NCI-H2029 treated with DMSO at 0.1 percent for 48 hours (cell line): ENCODE measurements at regions not wholly inside any gene's neighbourhood (a gene's known extent, or its start where the extent isn't known, plus 50 kb on each side); places are given as distances from the start of the nearest gene placed in this dataset.
"Not testable (repeated sequence)": the region's sequence is repeated elsewhere in the genome, so short reads cannot be mapped to it uniquely, and the experiment has no call there.

ENCODE experiments used
- DNase-seq: peaks from one replicate; lab custom pipeline; 2025; lab: John Stamatoyannopoulos, UW

DNA sequence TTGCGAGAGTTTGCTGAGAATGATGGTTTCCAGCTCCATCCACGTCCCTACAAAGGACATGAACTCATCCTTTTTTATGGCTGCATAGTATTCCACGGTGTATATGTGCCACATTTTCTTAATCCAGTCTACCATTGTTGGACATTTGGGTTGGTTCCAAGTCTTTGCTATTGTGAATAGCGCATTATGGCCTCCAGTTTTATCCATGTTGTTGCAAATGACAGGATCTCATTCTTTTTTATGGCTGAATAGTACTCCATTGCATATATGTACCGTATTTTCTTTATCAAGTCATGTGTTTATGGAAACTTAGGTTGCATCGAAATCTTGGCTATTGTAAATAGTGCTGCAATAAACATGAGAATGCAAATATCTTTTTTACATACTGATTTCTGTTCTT is 266.1 kb upstream of the STXBP6 start:
- DNase-seq, result not testable (repeated sequence)

DNA sequence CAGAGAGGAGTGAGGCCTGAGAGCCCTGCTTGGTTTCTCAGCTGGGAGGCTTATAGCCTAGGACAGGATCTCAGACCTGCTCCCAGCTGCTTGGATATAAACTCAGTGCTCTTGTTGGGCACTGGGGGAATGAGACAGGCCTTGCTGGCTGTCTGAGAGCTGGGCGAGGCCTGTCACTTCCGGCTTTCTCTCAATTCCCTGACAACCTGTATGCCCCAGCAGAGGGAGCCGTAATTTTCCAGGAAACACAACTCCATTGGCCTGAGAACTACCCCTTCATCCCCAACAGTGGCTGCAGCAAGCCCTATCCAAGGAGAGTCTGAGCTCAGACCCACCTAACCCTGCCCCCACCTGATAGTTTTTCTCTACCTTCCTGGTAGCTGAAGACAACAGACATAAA is 258.3 kb upstream of the STXBP6 start:
- no peak for DNase-seq

DNA sequence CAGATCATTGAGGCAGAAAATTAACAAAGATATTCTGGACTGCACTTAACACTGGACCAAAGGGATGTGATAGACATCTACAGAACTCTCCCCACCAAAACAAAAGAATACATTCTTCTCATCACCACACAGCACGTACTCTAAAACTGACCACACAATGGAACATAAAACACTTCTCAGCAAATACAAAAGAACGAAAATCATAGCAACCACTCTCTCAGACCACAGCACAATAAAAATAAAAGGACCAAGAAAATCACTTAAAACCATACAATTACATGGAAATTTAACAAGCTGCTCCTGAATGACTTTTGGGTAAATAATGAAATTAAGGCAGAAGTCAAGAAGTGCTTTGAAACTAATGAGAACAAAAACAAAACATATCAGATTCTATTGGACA is 254.0 kb upstream of the STXBP6 start:
- no peak for DNase-seq

DNA sequence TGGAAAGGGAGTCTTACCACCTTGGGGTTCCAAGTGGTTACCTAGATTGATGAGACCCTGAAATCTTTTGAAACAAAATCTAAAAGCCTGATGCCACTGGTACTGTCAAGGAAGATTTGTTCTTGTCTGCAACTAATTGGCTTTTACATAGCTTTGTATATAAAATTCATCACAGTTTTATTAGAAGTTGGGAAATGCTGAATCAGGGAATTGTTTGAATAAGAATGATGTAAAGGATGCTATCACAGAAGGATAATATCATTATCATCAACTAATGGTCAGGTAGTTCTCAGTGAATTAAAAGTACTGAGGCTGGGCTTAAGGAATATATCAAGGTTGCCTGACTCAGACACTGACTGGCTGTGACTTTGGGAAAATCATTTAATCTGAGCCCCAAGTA is 248.3 kb upstream of the STXBP6 start:
- DNase-seq, result no peak

DNA sequence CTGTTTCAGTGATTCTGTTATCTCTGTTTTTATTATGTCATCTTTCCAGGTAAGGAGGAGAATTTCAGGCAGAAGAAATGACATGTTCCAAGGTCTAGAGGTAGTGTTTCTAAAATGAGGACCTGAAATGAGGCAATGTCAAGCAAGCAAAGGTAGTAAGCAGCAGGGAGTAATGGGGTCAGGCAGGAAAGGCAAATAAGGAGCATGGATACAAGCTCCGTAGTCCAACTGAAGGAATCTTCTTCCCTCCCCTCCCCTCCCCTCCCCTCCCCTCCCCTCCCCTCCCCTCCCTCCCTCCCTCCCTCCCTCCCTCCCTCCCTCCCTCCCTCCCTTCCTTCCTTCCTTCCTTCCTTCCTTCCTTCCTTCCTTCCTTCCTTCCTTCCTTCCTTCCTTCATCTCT is 240.2 kb upstream of the STXBP6 start:
- DNase-seq, result not testable (repeated sequence)

DNA sequence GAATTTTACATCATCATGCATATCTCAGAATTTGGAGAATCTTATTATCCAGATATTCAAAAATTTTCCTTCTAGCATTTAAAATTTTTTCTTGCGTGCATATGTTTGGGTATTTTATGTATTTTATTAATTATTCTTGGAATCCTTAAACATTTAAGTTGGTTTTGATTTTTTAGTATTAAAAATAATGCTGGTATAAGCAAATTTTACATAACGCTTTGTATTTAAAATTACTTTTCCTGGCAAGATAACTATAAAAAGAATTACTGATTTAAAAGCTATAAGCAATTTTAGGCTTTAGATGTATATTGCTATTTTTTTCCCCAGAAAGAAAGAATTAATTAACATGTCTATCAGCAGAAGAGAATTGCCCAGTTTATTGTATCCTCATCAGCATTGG is 224.6 kb upstream of the STXBP6 start:
- no peak for DNase-seq

DNA sequence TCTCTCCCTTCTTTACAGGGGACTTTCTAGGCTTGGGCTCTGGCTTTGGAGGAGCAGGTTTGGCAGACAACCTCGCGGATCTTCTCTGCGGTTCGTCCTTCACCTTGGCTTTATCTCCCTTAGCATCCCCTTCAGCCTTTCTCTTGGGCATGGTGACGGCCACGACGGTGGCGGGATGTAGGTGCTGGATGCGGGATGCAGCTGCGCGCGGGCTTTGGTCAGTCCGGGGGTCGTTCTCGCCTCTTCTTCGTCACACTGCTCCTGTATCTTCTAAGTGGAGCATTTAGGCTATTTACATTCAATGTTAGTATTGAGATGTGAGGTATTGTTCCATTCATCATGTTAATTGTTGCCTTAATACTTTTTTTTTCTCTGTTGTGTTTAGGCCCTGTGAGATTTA is 217.2 kb upstream of the STXBP6 start:
- DNase-seq, result no peak

DNA sequence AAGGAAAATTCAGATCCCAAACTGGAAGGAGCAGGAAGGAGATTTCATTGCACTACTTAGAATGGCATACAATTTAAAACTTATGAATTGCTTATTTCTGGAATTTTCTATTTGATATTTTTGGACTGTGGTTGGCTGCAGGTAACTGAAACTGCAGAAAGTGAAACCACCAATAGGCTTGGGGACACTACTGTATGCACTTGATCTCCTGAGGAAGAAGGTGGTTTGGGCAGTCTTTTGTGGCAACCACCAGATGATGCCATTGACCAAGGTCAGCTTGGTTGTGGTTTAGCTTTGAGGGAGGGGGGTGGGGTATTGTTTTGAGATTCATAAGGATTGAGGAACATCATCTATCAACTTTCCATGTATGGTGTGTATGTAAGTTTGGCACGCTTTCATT is 209.5 kb upstream of the STXBP6 start:
- DNase-seq, result no peak

DNA sequence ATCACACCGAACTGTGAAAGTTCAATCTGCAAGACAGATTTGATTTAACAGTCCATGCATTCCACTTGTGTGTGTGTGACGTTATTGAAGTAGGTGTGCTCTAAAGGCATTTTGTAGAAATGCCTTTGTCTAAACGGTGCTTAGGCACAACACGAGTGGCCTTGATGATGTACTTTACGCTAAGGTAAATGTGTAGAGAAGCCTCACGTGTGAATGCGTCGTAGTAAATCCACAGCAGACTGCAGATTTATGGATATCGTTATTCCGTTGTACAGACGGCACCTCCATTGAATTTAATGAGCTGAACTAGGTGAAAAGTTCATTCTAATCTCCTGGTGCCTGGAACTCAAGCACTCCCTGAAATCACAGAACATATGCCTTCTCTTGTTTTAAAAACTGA is 202.8 kb upstream of the STXBP6 start:
- no peak for DNase-seq

DNA sequence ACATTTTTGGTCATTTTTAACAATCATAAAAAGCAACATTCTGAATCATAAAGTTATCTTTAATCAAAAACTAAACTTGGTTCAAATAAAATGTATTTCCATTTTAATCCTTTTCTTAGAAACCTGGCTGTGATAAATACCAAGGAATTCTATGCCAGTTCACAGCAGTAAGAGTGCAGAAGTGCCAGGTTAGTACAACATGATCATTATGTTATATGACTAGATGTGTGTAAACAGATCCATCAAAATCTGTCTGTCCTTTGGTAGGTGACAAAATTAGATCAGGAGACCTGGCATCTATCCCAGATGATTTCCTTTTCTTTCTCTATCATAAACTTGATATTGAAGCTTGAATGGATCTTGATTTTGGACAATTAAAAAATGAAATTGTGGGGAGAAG is 200.6 kb upstream of the STXBP6 start:
- DNase-seq, result no peak

DNA sequence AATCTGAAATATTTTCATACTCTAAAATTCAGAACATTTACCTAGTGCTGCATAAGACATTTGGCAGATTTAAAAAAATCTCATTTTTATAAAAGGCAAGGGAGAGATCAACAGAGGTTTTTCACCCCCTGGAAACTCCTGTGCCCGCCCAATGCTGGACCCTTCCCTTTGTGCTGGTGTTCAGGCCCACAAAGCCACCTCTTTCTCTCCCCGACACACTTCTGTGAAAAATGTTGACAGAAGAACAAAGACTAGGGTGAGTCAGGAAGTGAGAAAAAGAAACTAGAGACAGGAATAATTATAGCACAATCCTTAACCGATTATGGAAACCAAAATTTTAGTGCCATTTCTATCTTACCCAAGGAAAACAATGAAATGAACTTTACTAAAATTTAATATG is 197.7 kb upstream of the STXBP6 start:
- no peak for DNase-seq

DNA sequence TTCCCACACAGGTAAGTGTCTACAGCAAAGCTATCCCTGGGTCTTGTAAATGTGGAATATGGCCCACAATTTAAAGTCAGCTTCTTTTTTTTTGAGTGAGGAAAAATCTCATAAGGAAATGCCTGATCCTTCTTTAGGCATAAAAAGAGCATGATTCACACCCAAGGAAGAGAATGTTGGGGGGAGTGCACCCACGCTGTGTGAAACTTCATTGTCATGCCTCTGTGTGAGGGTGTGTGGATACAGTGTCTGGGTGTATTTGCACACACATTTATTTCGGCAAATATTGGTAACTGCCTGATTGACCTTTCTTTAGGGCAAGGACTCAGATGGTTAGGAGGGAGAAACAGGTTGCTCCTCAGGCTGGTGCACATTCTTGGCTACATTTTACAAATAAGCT is 196.8 kb upstream of the STXBP6 start:
- no peak for DNase-seq

DNA sequence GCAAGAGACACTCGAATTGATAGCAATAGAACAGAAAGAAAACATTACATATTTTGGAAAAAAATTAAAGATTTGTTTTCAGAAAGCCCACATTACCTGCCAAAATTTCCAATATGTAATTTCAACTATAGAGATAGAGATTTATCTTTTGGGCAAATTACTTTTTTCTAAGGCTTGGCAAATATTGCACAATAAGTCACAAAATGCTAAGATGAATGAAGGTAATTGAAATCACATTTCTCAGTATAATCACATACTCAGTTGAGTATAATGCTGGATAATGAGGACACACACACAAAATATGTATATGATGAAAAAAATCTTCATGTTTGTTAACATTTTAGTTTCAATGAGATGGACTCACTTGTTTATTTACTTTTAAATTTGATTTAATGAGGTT is 189.2 kb upstream of the STXBP6 start:
- no peak for DNase-seq

DNA sequence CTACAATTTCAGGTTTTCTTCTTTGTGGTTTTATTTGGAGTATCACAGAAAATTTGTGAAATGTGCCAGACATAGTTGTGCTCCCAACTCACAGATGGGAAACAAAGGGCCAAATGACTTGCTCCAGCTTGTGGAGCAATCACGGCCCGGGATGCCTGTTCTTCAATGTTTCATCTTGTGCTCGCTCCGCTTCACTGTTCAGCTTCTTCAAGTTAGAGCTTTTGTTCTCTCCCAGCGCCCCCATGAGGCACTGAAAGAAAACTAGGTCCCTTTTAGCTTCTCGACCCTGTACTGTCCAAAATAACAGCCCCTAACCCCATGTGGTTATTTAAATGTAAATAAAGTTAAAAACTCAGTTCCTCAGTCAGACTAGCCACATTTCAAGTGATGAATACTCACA is 187.9 kb upstream of the STXBP6 start:
- DNase-seq, result no peak

DNA sequence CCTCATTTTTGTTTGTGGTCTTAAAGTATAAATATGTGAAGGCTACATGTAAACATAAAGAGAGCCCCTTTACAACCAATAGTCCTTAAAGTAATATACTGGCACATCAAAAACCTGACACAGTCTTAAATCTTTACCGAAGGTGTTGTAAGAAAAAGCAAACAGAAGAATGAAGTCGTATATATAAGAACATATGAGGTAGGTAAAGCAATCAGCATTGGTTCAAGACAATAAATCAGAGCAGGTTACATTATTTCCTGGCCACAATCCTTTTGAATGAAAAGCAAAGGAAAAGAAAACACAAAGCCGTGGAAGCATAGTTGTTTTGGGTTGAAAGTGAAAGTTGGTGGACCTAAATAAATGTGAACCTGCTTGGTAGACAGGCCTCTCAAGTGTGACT is 183.7 kb upstream of the STXBP6 start:
- DNase-seq, result no peak

DNA sequence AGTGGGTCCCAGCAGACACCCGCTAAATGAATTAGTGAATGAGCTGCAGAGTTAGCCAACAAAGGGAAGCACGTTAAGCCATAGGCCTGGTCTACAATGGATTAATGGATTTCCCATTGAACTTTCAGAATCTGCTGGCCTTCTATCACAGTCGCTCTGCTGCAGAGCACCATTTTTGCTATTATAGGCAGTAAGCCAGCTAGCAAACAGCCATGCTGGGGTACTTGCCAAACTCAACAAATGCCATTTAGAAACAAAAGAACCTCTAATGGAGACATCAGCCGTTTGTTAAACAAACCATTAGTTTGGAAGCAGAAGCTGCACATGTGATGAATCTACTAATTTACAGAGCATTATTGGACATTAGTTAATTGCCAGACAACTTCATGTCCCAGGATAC is 181.1 kb upstream of the STXBP6 start:
- peak; percentile 99 for DNase-seq

DNA sequence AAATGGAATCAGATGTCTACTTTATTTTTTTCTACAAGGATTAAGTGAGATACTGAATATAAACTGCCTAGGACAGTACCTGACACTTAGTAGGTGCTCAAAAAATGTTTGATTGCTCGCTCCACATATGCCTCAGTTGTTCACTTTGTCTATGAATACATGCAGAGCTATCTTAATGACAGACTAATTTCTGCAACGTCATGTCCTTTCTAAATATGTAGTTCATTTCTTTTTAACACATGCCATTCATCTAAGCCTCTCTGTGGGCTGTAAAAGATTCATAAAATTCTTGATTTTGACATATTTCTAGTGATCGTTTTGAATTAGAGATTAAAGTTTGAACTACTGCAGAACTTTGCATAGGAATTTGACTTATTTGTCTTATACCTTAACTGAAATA is 176.3 kb upstream of the STXBP6 start:
- no peak for DNase-seq

DNA sequence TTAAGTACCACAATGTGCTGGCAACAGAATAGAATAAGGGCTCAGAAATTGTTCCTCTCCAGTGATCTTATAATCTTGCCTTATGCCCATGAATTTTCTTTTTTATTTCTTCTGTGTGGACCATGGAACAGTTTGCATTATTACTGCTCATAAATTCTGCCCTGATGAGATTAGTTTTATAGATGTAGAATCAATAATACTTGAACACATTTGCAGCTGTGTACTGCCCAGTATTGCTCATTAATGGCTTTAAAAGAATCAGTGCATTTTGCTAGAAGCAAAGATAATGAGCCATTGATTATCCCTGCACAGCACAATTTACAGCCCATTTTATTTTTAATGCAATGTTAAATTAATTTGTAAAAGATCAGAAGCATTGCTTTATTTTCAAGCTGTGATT is 172.3 kb upstream of the STXBP6 start:
- no peak for DNase-seq

DNA sequence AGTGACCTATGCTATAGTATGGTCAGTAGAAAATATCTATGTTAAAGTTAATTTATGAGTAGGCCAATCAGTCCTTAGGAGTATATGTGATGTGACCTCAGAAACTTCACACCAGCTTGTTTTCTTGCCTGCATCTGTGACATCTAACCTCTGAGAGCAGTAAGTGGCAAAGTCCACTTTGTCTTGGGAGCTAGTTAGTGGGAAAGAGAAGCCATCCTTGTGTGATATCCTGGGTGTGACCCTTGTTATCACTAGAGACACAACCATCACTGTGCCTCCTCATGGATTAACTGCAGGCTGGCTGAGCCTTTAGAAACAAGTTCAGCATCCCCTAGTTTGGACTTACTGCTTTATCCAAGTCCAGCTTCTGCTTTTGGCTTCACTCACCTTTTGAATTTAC is 170.6 kb upstream of the STXBP6 start:
- DNase-seq, result no peak

DNA sequence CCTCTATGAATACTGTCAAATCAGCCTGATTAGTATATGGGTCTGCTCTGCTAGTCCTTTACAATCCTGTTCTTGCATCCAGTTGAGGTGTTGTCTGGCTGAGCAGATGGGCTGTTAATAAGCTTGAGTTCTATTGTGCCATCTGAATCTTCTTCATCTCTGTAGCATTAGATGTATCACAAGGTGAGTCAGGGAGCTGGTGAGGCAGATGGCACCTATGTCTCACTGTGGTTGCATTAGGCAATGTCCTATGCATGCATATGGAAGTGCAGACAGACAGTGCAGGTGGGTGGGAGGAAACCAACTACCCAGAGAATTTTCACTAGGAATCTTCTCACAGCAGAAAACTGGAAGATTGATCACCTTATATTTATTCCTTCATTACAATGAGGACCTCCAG is 165.7 kb upstream of the STXBP6 start:
- DNase-seq, result no peak

DNA sequence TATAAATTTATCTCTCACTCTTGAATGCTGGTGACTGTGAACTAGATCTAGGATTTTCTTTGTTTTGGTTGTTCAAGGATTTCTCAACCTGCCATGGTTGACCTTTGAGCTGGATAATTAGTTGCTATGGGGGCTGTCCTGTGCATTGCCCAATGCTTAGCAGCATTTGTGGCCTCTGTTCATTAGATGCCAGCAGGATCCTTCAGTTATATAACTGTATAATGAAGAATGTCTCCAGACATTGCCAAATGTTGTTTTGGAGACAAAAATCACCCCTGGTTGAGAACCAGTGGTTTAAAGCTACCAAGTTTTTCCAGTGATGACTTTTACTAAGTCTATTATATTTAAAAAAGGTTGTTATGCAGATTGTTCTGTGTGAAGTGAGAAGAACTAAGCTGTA is 147.9 kb upstream of the STXBP6 start:
- no peak for DNase-seq

DNA sequence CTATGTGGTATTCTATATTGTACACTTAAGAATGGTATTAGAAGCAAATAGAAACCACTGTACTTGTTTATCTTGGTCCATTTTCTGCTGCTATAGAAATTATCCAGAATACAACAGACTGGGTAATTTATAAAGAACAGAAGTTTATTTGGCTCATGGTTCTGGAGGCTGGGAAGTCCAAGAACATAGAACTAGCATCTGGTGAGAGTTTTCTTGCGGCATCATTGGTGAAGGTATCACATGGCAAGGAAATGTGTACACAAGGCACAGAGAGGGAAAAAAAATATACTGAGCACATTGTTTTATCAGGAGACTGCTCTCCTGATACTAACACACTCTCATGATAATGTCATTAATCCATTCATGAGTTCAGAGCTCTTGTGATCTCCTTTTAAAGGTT is 130.3 kb upstream of the STXBP6 start:
- DNase-seq, result no peak

DNA sequence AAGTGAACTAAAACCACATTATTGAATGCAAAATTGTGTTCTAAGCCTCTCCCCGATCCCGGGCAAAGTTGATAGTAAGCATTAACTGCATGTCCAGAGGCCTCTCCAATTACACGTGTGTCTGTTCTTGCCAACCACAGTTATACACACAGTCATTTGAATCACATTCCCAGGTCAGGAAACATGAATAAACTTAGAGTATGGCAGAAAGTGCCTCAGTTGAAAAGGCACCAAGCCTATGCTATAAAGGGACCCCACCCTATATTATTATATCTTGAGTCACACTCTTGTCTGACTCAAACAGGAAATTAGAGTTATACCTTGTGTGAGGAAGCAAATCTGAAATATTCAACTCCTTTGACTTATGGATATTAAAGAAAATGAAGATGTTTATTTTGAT is 128.3 kb upstream of the STXBP6 start:
- no peak for DNase-seq

DNA sequence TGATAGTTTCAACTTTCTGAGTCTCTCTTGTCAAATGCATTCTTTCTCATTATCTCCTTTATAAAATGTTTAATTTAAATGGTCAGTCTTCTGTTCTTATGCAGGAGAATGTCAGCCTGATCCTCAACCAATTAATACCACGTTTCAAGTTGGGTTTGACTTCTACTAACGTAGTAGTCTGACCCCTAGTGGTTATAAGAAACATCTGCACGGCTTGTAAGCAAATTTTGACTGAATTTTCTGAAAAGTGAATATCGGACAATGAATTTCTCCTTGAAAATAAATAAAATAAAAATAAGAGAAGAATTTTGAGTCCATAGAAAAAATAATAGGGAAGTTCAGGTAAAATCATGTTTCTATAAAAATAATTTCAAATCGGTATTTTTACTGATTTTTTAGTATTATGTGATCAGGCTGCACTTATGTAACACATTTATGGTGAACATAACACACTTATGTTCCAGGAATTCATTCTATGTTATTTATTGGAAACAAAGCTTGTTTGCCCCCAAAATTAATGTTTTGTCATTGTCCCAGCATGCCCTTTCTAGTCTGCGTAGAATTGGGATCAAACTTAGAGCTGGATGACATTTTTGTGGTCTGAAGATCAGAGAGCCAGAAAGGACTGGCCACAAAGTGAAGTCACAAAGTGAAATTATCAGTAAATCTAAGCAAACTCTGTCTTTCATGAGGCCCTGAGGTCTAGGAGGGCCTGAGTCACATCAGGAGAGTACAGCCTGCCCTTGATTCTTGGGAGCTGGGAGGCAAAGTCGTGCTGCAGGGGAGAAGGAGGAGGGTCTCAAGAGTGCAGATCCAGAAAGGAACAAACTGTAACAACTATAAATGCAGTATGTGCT is 101.2 kb upstream of the STXBP6 start:
- peak; percentile 96 for DNase-seq
